ENCODE measurements at regions not wholly inside any gene's neighbourhood (a gene's known extent, or its start where the extent isn't known, plus 50 kb on each side); places are given as distances from the start of the nearest gene placed in this dataset.

DNA sequence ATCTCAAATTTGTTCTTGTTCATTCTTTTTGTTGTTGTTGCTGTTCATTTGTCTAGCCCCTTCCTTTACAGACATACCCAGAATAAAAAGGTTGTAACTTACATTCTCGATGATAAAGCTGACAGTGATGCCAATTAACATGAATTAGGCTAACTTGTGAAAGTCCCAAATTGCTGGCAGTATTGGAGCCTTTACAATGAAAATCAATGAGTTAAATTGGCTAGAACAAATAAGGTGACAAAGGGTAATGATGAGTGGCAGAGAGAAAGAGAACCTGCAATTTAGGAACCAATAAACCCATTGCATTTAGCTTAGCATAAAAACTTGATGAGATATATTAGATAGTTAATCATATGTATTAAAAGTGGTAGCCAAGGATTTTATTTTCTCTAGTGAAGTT is 521.0 kb downstream of the ADCYAP1 start:
- TF ChIP-seq BACH2 (CRISPR knock-in tag; IDR thresholded peaks at IDR 0.05; ENCODE audit: borderline replicate concordance): no peak
- TF ChIP-seq CREB5 (CRISPR knock-in tag; IDR thresholded peaks at IDR 0.05; ENCODE audit: low read depth): no peak
- no peak for TF ChIP-seq PATZ1 (CRISPR knock-in tag; IDR thresholded peaks at IDR 0.05; ENCODE audit: borderline replicate concordance)

All from SK-N-SH treated with all-trans-retinoic acid at 6 μM for 48 hours (cell line).